ENCODE measurements at regions not wholly inside any gene's neighbourhood (a gene's known extent, or its start where the extent isn't known, plus 50 kb on each side); places are given as distances from the start of the nearest gene placed in this dataset.

- in situ Hi-C loops (cut with MboI; ENCODE audit: low pct_unique_long_range_greater_than_20kb, low sequenced_read_pairs, unreplicated experiment), result no loop called here
- no peak for TF ChIP-seq CTCF (IDR thresholded peaks at IDR 0.05; ENCODE audit: extremely low read depth, insufficient read depth, missing control alignments)
- DNase-seq (ENCODE audit: low spot score), result peak; percentile 15
These were observed 254.2 kb upstream of the NWD2 start for GRCh38 chr4:36990128-36990872.

DNA sequence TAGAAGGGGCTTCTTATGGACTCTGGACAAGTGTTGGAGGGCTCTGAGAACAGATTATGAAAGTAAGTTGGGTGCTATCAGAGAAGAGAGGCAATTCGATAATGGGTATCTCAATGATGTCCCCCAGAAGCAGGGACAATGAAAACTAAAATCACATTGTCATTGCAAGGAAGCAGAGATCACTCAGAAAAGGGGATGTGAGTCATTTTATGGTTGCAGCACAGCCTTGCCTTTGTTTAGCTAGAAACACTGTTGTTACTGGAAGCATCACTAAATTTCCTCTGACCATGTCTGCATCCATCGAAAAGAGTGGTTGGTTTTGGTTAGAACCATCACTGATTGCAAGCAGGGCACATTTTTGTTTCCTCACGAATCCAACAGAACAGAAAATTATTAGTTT, 246.8 kb upstream of the NWD2 start:
- TF ChIP-seq CTCF (IDR thresholded peaks at IDR 0.05; ENCODE audit: extremely low read depth, insufficient read depth, missing control alignments), result no peak
- in situ Hi-C loops (cut with MboI; ENCODE audit: low pct_unique_long_range_greater_than_20kb, low sequenced_read_pairs, unreplicated experiment), result no loop called here
- DNase-seq (ENCODE audit: low spot score), result no peak

DNA sequence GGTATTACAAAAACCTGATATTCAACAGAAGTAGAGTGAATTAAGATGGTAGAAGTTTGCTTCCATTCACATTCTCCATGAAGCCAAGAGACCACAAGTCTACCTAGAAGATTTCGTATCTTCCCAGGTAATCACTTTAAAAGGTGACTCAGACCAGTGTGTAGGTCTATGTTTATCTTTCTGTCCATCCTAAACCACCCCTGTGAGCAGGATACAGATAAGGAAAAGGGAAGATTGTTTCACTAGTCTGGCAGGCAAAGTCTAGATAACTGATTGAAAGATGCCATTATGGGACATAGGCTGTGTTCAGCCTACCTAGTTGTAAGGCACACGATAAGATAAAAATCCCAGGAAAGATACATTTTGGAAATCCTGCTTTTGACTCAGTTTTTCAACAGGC, 244.3 kb upstream of the NWD2 start:
- no peak for DNase-seq (ENCODE audit: low spot score)
- in situ Hi-C loops (cut with MboI; ENCODE audit: low pct_unique_long_range_greater_than_20kb, low sequenced_read_pairs, unreplicated experiment), result no loop called here
- no peak for TF ChIP-seq CTCF (IDR thresholded peaks at IDR 0.05; ENCODE audit: extremely low read depth, insufficient read depth, missing control alignments)

GRCh38 chr4:37001688-37002436, 242.7 kb upstream of the NWD2 start:
- DNase-seq (ENCODE audit: low spot score), result no peak
- in situ Hi-C loops (cut with MboI; ENCODE audit: low pct_unique_long_range_greater_than_20kb, low sequenced_read_pairs, unreplicated experiment), result no loop called here
- no peak for TF ChIP-seq CTCF (IDR thresholded peaks at IDR 0.05; ENCODE audit: extremely low read depth, insufficient read depth, missing control alignments)

DNA sequence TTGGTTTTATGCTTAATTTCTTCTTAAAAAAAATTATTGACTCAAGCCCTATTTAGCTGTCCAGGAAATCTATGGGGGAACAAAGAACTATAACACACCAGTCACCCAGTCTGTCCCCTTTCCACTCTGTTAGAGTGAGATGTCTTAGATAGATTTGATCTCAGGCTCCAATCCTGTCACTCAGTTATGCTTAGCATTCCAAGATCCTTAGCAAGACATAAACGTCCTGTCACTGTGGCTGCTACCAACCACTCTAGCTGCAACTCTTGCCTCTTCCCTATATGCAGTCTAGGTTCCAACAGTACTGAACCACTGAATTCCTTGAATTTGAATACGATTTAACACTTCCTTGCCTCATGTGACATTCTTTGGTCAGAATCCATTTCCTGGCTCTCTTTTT, 241.9 kb upstream of the NWD2 start:
- DNase-seq (ENCODE audit: low spot score), result no peak
- TF ChIP-seq CTCF (IDR thresholded peaks at IDR 0.05; ENCODE audit: extremely low read depth, insufficient read depth, missing control alignments), result no peak
- in situ Hi-C loops (cut with MboI; ENCODE audit: low pct_unique_long_range_greater_than_20kb, low sequenced_read_pairs, unreplicated experiment), result no loop called here

DNA sequence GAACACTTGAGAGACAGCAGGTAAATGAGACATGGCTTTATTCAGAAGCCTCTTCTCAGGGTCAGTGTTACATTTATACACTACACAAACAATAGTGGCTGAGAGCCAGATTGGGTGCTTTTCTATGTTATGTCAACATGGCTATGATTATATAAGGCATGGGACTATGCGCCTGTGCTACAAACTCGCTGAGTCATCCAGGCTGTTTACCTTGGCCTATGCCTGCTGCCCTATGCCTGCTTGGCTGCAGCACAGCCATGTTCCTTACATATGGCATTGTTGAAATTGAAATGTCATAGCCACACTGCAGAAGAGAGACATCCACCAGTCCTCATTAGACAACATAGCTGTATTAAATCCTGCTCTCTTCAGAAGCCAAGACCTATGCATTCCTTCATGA, 236.3 kb upstream of the NWD2 start:
- DNase-seq (ENCODE audit: low spot score), result no peak
- in situ Hi-C loops (cut with MboI; ENCODE audit: low pct_unique_long_range_greater_than_20kb, low sequenced_read_pairs, unreplicated experiment), result no loop called here
- no peak for TF ChIP-seq CTCF (IDR thresholded peaks at IDR 0.05; ENCODE audit: extremely low read depth, insufficient read depth, missing control alignments)
